GM10266 (cell line): ENCODE measurements at regions not wholly inside any gene's neighbourhood (a gene's known extent, or its start where the extent isn't known, plus 50 kb on each side); places are given as distances from the start of the nearest gene placed in this dataset.
"Not testable (repeated sequence)": the region's sequence is repeated elsewhere in the genome, so short reads cannot be mapped to it uniquely, and the experiment has no call there.

Source experiments
- DNase-seq: peaks from one replicate; pipeline ENCODE4 v3.0.0; 2012; ENCODE audit errors: extremely low spot score
- TF ChIP-seq, protein P1 (sequence below): IDR thresholded peaks from 2 replicates; pipeline ENCODE4 v1.5.1; 2012; ENCODE audit warnings: mild to moderate bottlenecking, low read depth; ENCODE audit not compliant: control insufficient read depth, insufficient read depth; ENCODE audit errors: missing control alignments

- TF ChIP-seq, protein P1, sequence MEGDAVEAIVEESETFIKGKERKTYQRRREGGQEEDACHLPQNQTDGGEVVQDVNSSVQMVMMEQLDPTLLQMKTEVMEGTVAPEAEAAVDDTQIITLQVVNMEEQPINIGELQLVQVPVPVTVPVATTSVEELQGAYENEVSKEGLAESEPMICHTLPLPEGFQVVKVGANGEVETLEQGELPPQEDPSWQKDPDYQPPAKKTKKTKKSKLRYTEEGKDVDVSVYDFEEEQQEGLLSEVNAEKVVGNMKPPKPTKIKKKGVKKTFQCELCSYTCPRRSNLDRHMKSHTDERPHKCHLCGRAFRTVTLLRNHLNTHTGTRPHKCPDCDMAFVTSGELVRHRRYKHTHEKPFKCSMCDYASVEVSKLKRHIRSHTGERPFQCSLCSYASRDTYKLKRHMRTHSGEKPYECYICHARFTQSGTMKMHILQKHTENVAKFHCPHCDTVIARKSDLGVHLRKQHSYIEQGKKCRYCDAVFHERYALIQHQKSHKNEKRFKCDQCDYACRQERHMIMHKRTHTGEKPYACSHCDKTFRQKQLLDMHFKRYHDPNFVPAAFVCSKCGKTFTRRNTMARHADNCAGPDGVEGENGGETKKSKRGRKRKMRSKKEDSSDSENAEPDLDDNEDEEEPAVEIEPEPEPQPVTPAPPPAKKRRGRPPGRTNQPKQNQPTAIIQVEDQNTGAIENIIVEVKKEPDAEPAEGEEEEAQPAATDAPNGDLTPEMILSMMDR = no peak
- no peak for DNase-seq
These were observed 259.6 kb upstream of the RPS23 start for GRCh38 chr5:82537687-82538306.

DNA sequence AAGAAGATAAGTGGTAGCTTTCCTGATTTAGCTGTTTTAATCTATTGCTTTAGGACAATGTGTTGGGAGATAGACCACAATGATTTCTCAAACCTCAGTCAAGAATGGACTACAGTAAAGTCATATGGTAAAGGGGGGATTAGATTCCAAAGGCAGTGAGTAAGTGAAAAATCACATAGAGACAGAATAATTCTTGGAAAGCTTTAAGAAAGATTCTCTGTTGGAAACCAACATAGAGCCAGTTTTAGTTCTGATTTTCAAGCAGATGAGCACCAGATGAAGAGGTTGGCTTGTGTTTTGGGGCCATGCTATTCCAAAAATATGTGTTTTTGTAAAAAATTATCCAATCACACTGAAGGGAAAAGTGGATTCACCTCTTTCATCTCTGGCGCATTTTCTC, 256.8 kb upstream of the RPS23 start:
- TF ChIP-seq, protein P1 = no peak

GRCh38 chr5:82532075-82532474, 253.9 kb upstream of the RPS23 start:
- DNase-seq = not testable (repeated sequence)

More for the DNA sequence above, 256.8 kb upstream of the RPS23 start:
- no peak for DNase-seq

- DNase-seq = no peak
- TF ChIP-seq, protein P1 = no peak
These were observed 248.4 kb upstream of the RPS23 start for GRCh38 chr5:82526540-82526939.

DNA sequence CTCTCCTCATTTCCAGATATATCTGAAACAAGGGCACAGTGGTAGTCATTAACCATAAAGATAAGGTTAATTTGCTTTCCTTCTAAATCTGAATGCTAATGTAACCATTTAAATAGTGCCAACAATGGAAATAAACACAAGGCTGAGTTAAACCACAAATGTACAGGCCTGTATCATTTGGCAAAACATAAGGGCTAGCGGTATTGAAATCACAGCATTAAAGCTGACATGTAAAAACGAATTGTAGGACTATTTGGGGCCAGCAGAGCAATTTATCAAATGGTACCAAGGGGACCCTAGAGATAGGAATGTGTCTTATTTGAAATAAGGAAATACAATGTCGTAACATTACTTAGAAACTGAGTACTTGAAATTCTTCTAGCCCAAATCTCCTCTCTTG, 247.5 kb upstream of the RPS23 start:
- no peak for DNase-seq
- TF ChIP-seq, protein P1 = no peak

- TF ChIP-seq, protein P1 = no peak
- DNase-seq = no peak
These were observed 245.5 kb upstream of the RPS23 start for GRCh38 chr5:82523633-82524032.

GRCh38 chr5:82522897-82523296, 244.7 kb upstream of the RPS23 start:
- DNase-seq = no peak

More at GRCh38 chr5:82522897-82523296, 244.7 kb upstream of the RPS23 start:
- TF ChIP-seq, protein P1 = no peak
